ENCODE measurements at regions not wholly inside any gene's neighbourhood (a gene's known extent, or its start where the extent isn't known, plus 50 kb on each side); places are given as distances from the start of the nearest gene placed in this dataset.

DNA sequence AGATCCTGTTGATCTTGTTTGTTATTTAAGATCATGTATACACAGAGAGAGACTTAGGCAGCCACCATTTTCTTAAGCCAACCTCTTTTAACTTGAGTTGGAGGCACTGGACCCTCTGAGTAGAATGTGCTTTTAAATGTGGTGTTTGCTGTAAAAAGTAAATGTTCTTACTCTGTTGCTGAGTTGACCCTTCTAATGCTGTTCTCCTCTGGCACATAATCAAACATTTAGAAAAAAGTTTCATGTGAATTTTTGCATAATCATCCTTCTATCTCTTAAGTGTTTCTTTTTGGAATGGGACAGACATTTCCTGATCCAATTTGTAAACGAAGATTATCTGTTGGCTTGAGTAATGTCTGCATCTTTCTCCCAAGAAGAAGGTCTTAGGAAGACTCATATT lies 255.1 kb upstream of the ETAA1 start:
- TF ChIP-seq, protein P1, sequence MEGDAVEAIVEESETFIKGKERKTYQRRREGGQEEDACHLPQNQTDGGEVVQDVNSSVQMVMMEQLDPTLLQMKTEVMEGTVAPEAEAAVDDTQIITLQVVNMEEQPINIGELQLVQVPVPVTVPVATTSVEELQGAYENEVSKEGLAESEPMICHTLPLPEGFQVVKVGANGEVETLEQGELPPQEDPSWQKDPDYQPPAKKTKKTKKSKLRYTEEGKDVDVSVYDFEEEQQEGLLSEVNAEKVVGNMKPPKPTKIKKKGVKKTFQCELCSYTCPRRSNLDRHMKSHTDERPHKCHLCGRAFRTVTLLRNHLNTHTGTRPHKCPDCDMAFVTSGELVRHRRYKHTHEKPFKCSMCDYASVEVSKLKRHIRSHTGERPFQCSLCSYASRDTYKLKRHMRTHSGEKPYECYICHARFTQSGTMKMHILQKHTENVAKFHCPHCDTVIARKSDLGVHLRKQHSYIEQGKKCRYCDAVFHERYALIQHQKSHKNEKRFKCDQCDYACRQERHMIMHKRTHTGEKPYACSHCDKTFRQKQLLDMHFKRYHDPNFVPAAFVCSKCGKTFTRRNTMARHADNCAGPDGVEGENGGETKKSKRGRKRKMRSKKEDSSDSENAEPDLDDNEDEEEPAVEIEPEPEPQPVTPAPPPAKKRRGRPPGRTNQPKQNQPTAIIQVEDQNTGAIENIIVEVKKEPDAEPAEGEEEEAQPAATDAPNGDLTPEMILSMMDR (IDR thresholded peaks at IDR 0.05; ENCODE audit: low read depth, low read length, poor library complexity, severe bottlenecking), result no peak
- TF ChIP-seq EZH2phosphoT487 (IDR thresholded peaks at IDR 0.05; ENCODE audit: borderline replicate concordance, low read length), result no peak
